ENCODE measurements at regions not wholly inside any gene's neighbourhood (a gene's known extent, or its start where the extent isn't known, plus 50 kb on each side); places are given as distances from the start of the nearest gene placed in this dataset.
"Not testable (repeated sequence)": the region's sequence is repeated elsewhere in the genome, so short reads cannot be mapped to it uniquely, and the experiment has no call there.

DNA sequence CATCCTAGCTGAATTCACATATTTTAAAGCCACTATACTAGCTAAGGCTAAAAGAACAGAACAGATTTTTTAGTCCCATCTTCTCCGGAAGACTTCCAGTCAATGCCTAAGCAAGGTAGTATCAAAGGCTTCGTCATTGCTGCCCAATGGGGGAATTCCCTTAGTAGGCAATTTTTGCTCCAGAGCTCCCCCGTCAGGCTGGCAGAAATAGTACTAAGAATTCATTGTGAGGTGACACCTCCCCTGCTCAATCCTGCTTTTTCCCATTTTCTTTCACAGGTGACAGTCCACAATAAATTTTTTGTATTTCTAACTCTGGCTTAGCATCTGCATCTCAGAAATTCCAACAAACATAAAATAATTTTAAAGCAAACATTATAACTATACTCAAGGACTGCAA, 52.8 kb upstream of the SRSF6 start:
- no peaks in the 10 kb centered on the region for H3K4me1 ChIP-seq (replicated peaks in 1 of 2)
- no peak overlapping the region for H3K4me3 ChIP-seq
- 0 to 54% (median 37%) methylated on average over 1 to 3 of the region's 3 CpGs; no CpG with 5 or more reads in 2 of the 10 experiments for WGBS, 10 experiments
- no peak for ATAC-seq (replicated peaks in 6 of 8)
- H3K27ac ChIP-seq, result no peak overlapping the region
- in situ Hi-C loops (cut with MboI; ENCODE audit: low pct_unique_long_range_greater_than_20kb in 2 of 9, low sequenced_read_pairs in 9 of 9, unreplicated experiment in 9 of 9), result loop anchor here in 2 of 9 experiments (25.0 kb wide), 1 partner anchor 1668 kb away; no protein-coding TSS in a partner anchor

GRCh38 chr20:43400882-43401281, 56.8 kb upstream of the SRSF6 start:
- not testable (repeated sequence) for ATAC-seq (replicated peaks in 6 of 8); H3K4me3 ChIP-seq; H3K27ac ChIP-seq; H3K4me1 ChIP-seq (replicated peaks in 1 of 2)
- WGBS, 10 experiments, result 0 to 100% (median 60%) methylated on average over 1 to 5 of the region's 6 CpGs; no CpG with 5 or more reads in 2 of the 10 experiments
- in situ Hi-C loops (cut with MboI; ENCODE audit: low pct_unique_long_range_greater_than_20kb in 2 of 9, low sequenced_read_pairs in 9 of 9, unreplicated experiment in 9 of 9), result loop anchor here in 2 of 9 experiments (25.0 kb wide), 1 partner anchor 1664 kb away; no protein-coding TSS in a partner anchor

- in situ Hi-C loops (cut with MboI; ENCODE audit: low pct_unique_long_range_greater_than_20kb in 2 of 9, low sequenced_read_pairs in 9 of 9, unreplicated experiment in 9 of 9), result no loop called here
- Histone ChIP-seq H3K4me3 (no peak overlapping the region), H3K4me1 (replicated peaks in 1 of 2) (no peaks in the 10 kb centered on the region), H3K27ac (no peak overlapping the region)
- WGBS, 10 experiments, result 0 to 82% (median 62%) methylated on average over 1 to 8 of the region's 8 CpGs; no CpG with 5 or more reads in 2 of the 10 experiments
- no peak for ATAC-seq (replicated peaks in 6 of 8)
These were observed 58.9 kb upstream of the SRSF6 start for GRCh38 chr20:43398676-43399324.

DNA sequence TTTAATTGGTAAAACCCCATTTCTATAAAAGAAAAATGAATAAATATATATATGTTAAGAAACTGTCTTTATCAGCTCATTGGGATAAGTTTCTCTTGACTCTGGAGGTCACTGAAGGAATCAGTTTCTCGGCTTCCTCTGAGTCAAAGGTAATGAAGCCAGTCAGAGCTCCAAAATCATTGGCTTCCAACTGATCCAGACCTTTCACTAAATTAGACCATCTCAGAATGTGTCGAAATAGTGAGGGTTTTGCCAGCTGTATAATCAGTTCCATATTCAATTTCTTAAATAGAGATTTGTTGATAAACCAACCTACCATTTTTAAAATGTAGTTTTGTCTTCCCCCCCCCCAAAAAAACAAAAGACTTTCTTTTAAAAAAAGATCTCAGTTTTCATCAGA, 60.5 kb upstream of the SRSF6 start:
- H3K4me1 ChIP-seq (replicated peaks in 1 of 2), result no peaks in the 10 kb centered on the region
- H3K27ac ChIP-seq, result no peak overlapping the region
- ATAC-seq (replicated peaks in 6 of 8), result no peak
- in situ Hi-C loops (cut with MboI; ENCODE audit: low pct_unique_long_range_greater_than_20kb in 2 of 9, low sequenced_read_pairs in 9 of 9, unreplicated experiment in 9 of 9), result no loop called here
- H3K4me3 ChIP-seq, result no peak overlapping the region
- WGBS, 10 experiments, result 0 to 100% (median 43%) methylated on average over 1 to 2 of the region's 2 CpGs

GRCh38 chr20:43393052-43393451, 64.6 kb upstream of the SRSF6 start:
- H3K4me3 ChIP-seq, result no peak overlapping the region
- ATAC-seq (replicated peaks in 6 of 8), result no peak
- no peaks in the 10 kb centered on the region for H3K4me1 ChIP-seq (replicated peaks in 1 of 2)
- in situ Hi-C loops (cut with MboI; ENCODE audit: low pct_unique_long_range_greater_than_20kb in 2 of 9, low sequenced_read_pairs in 9 of 9, unreplicated experiment in 9 of 9), result no loop called here
- H3K27ac ChIP-seq, result no peak overlapping the region
- WGBS, 10 experiments, result 30 to 72% (median 54%) methylated on average over 1 to 3 of the region's 3 CpGs; no CpG with 5 or more reads in 4 of the 10 experiments

DNA sequence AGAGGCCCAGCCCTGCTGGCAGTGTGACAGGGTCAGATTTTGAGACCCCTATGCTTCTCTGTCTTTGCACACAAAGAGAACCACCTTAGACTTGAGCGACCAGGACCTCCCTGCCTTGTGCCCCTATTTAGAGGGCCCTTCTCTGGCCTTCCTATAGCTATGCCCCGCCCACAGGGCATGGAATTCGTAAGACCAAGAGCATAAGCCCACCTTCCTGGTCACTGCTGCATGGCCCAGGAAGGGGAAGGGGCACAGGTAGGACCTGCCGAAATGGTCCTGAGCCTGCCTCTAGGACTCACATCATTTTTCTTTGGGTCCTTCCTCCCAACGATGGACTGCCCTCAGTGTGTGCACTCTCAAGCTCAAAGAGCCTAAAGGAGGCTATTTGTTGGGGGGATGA, 65.1 kb upstream of the SRSF6 start:
- Histone ChIP-seq H3K4me1 (replicated peaks in 1 of 2) (no peaks in the 10 kb centered on the region), H3K27ac (no peak overlapping the region), H3K4me3 (no peak overlapping the region)
- no peak for ATAC-seq (replicated peaks in 6 of 8)
- in situ Hi-C loops (cut with MboI; ENCODE audit: low pct_unique_long_range_greater_than_20kb in 2 of 9, low sequenced_read_pairs in 9 of 9, unreplicated experiment in 9 of 9), result no loop called here
- 33 to 100% (median 67%) methylated on average over 1 to 5 of the region's 5 CpGs; no CpG with 5 or more reads in 5 of the 10 experiments for WGBS, 10 experiments

GRCh38 chr20:43389839-43390626, 67.7 kb upstream of the SRSF6 start:
- ATAC-seq (replicated peaks in 6 of 8), result no peak
- no peak overlapping the region for H3K4me3 ChIP-seq
- H3K27ac ChIP-seq, result no peak overlapping the region
- H3K4me1 ChIP-seq (replicated peaks in 1 of 2), result no peaks in the 10 kb centered on the region
- WGBS, 10 experiments, result 20 to 79% (median 60%) methylated on average over 1 to 4 of the region's 26 CpGs; no CpG with 5 or more reads in 5 of the 10 experiments
- in situ Hi-C loops (cut with MboI; ENCODE audit: low pct_unique_long_range_greater_than_20kb in 2 of 9, low sequenced_read_pairs in 9 of 9, unreplicated experiment in 9 of 9), result no loop called here

GRCh38 chr20:43389211-43389610, 68.5 kb upstream of the SRSF6 start:
- in situ Hi-C loops (cut with MboI; ENCODE audit: low pct_unique_long_range_greater_than_20kb in 2 of 9, low sequenced_read_pairs in 9 of 9, unreplicated experiment in 9 of 9), result no loop called here
- ATAC-seq (replicated peaks in 6 of 8), result peak in 3 of 8 experiments; percentile 88 to 91 (median 88)
- Histone ChIP-seq H3K27ac (no peak overlapping the region), H3K4me1 (replicated peaks in 1 of 2) (no peaks in the 10 kb centered on the region), H3K4me3 (no peak overlapping the region)
- 0 to 63% (median 27%) methylated on average over 1 to 5 of the region's 6 CpGs; no CpG with 5 or more reads in 3 of the 10 experiments for WGBS, 10 experiments

DNA sequence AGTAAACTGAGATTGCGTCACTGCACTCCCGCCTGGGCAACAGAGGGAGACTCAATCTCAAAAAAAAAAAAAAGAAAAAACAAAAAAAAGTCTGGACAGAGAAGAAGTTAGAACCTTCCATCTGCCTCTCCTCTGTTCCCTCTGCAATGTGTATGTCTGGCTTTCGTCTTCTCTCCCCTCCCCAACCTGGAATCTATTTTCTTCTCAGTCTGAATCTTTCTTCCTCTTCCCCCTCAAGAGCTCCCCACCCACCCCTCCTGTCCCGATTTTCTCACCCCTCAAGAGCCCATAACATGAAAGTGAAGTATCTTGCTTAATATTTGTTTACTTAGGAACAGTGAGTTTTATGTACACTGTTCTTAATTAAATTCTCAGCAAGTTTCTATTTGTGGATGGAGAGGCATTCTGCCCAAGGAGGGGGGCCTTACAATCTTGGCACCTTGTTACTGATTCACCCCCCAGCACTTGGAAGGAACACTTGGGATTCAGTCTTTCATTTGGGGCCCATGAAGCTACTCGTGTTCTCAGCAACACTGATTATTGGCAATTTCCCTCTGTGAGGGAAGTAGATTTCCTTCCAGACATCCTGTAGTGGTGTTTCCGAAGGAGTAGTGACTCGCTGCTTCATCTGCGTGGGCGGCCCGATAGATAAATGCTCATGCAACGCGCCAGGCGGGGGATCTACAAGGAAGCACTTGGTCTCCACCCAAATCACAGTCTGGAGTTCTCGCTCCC, 69.3 kb upstream of the SRSF6 start:
- 4 to 76% (median 58%) methylated on average over 4 to 11 of the region's 14 CpGs; no CpG with 5 or more reads in 1 of the 10 experiments for WGBS, 10 experiments
- peak in 3 of 8 experiments; percentile 70 to 74 (median 71) for ATAC-seq (replicated peaks in 6 of 8)
- Histone ChIP-seq H3K4me1 (replicated peaks in 1 of 2) (no peaks in the 10 kb centered on the region), H3K4me3 (no peak overlapping the region), H3K27ac (no peak overlapping the region)
- in situ Hi-C loops (cut with MboI; ENCODE audit: low pct_unique_long_range_greater_than_20kb in 2 of 9, low sequenced_read_pairs in 9 of 9, unreplicated experiment in 9 of 9), result no loop called here

GRCh38 chr20:43387737-43388136, 70.0 kb upstream of the SRSF6 start:
- no peak overlapping the region for H3K27ac ChIP-seq
- 40 to 100% (median 93%) methylated on average over 1 to 4 of the region's 4 CpGs; no CpG with 5 or more reads in 4 of the 10 experiments for WGBS, 10 experiments
- in situ Hi-C loops (cut with MboI; ENCODE audit: low pct_unique_long_range_greater_than_20kb in 2 of 9, low sequenced_read_pairs in 9 of 9, unreplicated experiment in 9 of 9), result no loop called here
- no peak for ATAC-seq (replicated peaks in 6 of 8)
- H3K4me1 ChIP-seq (replicated peaks in 1 of 2), result no peaks in the 10 kb centered on the region
- no peak overlapping the region for H3K4me3 ChIP-seq

DNA sequence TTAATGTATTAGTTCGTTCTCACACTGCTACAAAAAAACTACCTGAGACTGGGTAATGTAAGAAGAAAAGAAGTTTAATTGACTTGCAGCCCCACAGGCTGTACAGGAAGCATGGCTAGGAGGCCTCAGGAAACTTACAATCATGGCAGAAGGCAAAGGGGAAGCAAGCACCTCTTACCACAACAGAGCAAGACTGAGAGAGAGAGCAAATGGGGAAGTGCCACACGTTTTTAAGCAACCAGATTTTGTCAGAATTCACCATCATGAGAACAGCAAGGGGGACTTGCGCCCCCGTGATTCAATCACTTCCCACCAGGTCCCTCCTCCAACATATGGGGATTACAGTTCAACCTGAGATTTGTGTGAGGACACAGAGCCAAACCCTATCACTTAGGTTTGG, 70.8 kb upstream of the SRSF6 start:
- Histone ChIP-seq H3K4me1 (replicated peaks in 1 of 2) (no peaks in the 10 kb centered on the region), H3K4me3 (no peak overlapping the region), H3K27ac (no peak overlapping the region)
- ATAC-seq (replicated peaks in 6 of 8), result no peak
- in situ Hi-C loops (cut with MboI; ENCODE audit: low pct_unique_long_range_greater_than_20kb in 2 of 9, low sequenced_read_pairs in 9 of 9, unreplicated experiment in 9 of 9), result no loop called here
- WGBS, 10 experiments, result 0 to 81% (median 66%) methylated on average over 1 to 4 of the region's 4 CpGs; no CpG with 5 or more reads in 1 of the 10 experiments

- in situ Hi-C loops (cut with MboI; ENCODE audit: low pct_unique_long_range_greater_than_20kb in 2 of 9, low sequenced_read_pairs in 9 of 9, unreplicated experiment in 9 of 9), result no loop called here
These were observed 71.8 kb upstream of the SRSF6 start for GRCh38 chr20:43385914-43386313.

More at GRCh38 chr20:43385914-43386313, 71.8 kb upstream of the SRSF6 start:
- Histone ChIP-seq H3K4me3 (no peak overlapping the region), H3K27ac (no peak overlapping the region), H3K4me1 (replicated peaks in 1 of 2) (no peaks in the 10 kb centered on the region)
- ATAC-seq (replicated peaks in 6 of 8), result no peak
- WGBS, 10 experiments, result 66 to 100% (median 85%) methylated on average over 1 to 4 of the region's 4 CpGs; no CpG with 5 or more reads in 2 of the 10 experiments

All from motor neuron (in vitro differentiated cells).